ENCODE measurements at regions not wholly inside any gene's neighbourhood (a gene's known extent, or its start where the extent isn't known, plus 50 kb on each side); places are given as distances from the start of the nearest gene placed in this dataset.
"Not testable (repeated sequence)": the region's sequence is repeated elsewhere in the genome, so short reads cannot be mapped to it uniquely, and the experiment has no call there.

DNA sequence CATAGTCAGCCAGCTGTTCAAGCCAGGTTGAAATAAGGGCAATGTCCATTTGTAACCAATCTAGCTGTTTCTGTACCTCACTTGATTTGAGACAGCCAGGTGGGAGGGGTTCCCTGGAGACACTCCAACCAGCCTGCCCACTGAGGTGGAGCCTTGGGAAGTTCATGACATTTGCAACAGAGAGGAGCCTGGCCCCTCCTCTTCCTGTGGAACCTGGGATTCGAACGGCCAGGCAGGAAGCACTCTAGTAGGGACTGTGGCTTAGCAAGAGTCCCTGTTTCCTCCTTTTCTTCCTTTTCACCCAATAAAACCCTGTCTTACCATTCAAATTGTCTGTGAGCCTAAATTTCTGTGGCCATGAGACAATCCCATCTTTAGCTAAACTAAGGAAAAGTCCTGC, 312.3 kb upstream of the NMUR2 start:
- no peak for DNase-seq

DNA sequence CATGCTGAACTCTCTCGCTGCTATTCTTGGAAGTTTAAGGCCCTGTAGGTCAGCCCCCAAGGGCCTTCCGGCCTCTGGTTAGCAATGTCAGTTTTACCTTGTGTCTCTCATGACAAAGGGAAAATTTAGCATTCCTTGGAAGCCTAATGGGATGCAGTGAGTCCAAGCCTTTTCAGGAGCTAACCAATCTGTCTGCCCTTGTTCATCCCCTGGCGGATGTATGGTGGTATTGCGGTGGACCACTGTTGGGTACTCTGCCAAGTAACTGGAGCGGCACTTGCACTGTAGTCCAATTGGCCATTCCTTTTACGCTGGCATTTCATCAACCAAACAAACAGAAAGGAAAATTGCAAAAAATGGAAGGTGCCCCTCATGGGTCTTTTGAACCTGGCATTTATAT, 318.4 kb upstream of the NMUR2 start:
- no peak for DNase-seq

DNA sequence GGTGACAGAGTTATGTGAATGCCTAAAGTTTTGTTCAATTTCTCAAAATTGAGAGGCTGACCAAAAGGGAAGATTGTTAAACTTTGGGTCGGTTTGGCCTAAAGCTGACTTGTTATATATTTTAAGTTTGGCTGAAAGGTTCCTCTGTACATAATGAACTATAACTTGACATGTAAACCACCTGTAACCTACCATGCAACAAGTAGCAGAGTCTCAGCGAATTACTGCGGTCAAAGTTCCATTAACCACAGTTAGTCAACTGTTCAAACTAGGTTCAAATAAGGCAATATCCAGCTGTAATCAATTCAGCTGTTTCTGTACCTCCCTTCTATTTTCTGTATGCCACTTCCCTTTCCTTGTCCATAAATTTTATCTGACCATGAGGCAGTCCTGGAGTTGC, 325.1 kb upstream of the NMUR2 start:
- DNase-seq: no peak

DNA sequence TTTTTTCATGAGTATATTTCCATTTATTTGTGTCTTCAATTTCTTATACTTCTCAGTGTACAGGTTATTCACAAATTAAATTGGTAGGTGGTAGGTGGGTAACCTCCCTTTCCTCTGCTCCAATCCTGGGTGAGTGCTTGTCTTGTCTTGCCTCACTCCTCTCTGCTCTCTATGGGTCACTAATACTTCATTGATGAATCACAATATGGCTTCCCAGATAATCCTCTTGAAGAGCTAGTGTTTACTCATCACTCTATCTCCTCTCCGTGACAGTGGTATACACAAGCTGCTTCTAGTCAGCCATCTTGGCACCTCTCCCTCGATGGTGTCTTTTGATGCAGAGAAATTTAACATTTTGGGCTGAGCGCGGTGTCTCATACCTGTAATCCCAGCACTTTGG, 331.8 kb upstream of the NMUR2 start:
- DNase-seq: no peak

DNA sequence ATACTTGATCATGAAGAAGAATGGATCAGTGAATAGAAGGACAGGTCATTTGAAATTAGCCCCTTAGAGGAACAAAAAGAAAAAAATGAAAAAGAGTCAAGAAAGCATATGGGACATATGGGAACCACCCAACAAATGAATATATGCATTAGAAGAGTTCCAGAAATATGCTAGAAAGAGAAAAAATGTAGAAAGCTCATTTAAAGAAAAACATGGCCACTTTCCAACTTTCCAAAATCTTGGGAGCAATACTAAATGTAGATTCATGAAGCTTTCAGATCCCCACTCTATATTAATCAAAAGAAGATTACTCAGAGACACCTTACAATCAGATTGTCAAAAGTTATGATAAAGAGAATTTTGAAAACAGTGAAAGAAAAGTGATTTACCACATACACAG, 334.8 kb upstream of the NMUR2 start:
- DNase-seq: no peak

DNA sequence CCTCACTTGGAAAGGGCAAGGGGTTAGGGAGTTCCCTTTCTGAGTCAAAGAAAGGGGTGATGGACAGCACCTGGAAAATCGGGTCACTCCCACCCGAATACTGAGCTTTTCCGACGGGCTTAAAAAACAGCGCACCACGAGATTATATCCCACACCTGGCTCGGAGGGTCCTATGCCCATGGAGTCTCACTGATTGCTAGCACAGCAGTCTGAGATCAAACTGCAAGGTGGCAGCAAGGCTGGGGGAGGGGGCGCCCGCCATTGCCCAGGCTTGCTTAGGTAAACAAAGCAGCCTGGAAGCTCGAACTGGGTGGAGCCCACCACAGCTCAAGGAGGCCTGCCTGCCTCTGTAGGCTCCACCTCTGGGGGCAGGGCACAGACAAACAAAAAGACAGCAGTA, 336.0 kb upstream of the NMUR2 start:
- DNase-seq: not testable (repeated sequence)

DNA sequence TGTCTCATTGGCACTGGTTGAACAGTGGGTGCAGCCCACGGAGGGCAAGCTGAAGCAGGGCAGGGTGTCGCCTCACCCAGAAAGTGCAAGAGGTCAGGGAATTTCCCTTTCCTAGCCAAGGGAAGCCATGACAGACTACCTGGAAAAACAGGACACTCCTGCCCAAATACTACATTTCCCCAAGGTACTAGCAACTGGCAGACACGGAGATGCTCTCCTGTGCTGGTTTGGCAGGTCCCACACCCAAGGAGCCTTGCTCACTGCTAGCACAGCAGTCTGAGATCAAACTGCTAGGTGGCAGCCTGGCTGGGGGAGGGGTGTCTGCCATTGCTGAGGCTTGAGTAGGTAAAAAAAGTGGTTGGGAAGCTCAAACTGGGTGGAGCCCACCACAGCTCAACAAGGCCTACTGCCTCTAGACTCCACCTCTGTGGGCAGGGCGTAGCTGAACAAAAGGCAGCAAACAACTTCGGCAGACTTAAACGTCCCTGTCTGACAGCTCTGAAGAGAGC, 382.7 kb upstream of the NMUR2 start:
- DNase-seq: not testable (repeated sequence)

DNA sequence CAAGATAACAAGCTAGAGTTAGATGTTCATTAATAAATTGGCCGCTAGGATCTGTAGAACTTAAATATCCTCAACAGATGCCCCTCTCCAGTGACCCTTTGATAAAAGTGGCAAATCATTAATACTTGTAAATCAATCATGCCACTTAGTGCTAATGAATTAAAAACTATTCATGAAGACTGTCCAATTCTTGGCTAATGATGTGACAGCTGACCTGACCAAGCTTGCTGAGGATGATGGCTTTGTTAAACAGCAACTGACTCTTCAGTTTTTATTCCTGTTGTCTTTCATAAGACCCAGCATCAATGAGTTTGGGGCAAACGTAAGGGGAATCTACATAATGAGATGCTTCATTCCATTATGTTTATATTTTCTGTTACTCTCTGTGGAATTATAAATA, 396.8 kb upstream of the NMUR2 start:
- no peak for DNase-seq

DNA sequence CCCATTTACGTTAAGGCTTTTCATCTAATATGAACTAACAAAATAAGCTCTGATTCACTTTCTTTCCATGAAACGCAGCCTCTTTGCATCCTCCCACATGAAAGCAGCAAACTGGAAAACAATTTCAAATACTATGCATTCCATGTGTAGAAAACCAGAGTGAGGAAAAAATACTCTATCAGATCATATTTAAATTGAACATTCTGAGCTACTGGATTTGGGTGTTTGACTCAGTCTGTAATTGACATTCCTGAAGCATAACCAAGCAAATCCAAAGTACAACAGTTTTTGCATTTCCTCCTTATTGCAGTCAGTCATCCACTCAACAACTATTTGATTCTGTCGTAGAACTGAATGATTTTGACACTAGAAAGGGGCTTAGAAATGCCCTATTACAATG, 399.1 kb upstream of the NMUR2 start:
- DNase-seq: no peak

DNA sequence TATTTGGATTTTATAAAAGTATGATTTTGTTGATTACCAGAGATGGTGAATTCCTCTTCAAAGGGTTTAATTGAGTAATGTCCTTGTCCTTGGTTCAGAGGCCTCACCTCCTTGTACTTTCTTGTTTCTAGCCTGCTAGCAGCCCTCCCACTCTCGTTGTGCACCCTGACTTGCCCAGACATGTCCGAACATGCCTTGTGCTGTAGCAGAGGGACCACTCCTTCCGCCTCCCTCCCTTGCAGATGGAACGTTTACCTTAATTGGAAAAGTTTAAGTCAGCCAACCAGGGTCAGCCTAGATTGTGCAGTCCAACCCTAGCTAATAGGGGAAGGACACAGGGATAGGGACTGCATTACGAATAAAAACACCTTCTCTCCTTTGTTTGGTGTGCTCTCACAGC, 406.9 kb upstream of the NMUR2 start:
- DNase-seq: peak; percentile 3

DNA sequence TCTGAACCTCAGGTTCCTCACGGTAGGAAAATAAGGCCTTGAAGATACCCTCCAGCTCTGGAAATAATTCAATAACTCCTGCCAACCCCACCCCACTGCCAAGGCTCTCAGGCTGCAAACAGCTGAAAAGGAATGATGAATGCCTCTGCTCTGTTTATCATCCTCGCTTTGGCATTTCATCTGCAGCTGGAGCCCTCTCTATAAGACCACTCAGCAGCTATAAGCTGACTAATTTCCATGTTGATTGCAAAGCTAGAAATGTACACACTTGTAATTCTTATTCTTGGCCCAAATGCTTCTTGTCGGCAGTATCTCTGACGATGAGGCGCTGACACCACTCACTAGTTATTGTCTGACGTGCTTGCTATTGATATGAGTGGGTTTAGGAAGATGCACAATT, 408.4 kb upstream of the NMUR2 start:
- DNase-seq: no peak

DNA sequence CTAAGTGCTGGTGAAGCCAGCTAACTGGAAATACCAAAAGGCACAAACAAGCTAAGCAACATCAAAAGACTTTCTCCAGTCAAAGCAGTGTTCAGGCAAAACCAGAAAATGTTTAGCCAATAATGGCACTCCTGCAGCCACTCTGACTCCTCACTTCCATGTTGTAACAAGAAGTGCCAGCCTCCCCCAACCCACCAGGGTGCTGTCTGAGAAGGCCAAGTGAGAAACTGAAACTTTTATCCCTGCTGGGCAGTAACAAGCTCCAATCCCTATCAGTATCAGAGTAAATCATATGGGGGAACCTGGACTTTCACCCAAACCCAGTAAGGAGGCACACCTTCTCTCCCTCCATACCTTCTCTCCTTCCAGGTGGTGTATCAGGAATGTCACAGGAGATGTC, 414.8 kb upstream of the NMUR2 start:
- no peak for DNase-seq

DNA sequence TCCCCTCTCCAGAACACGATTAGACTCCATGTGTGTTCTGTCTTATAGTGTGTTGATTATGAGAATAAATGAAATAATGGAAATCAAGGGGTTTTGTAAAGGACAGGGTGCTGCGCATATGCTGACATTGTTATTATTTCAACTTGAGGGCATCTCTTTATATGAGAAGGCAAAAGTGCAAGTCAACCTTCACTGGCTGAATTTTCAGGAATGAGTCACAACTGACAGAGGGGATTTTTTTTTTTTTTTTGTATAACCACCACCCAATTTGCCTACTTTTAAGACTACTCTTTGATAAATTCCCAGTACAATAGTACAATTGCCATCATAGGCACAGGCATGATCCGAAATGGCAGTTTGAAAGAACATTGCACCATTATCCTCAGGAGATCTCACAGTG, 419.2 kb upstream of the NMUR2 start:
- no peak for DNase-seq

DNA sequence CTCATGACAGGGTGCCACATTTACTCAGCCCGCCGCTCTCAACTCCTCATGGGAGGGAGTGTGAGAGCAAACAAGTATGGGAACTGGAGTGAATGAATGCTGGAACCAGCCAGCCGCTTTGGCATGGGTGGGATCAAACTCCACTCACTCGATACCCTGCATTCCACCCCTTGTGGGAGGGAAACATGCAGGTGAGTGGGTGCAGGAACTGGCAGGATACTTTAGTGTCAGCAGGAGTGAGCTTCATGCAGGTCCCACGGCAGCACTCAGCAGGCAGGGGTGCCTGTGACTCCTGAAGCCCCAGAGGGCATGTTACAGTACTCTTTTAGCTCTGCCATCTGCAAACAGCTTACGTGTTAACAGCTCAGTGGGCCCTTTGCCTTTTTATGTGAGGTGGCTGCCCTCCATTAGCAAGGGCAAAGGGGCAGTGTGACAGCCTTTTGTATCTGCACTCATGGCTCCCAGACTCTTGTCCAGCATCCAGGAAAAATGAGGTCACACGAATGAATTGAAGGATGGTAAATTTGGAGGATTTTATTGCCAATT, 433.2 kb upstream of the NMUR2 start:
- DNase-seq: no peak

DNA sequence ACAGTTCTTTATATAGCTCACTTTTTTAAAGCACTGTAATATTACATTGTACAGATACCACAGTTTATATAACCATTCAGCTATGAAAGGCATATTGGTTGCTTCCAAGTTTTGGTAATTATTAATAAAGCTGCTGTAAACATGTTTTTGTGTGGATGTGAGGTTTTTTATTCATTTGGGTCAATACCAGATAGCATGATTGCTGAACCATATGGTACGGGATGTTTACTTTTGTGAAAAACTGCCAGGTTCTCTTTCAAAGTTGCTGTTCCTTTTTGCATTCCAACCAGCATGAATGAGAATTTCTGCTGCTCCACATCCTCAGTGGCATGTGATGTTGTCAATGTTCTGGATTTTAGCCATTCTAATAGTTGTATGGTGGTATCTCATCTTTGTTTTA, 439.6 kb upstream of the NMUR2 start:
- DNase-seq: no peak

DNA sequence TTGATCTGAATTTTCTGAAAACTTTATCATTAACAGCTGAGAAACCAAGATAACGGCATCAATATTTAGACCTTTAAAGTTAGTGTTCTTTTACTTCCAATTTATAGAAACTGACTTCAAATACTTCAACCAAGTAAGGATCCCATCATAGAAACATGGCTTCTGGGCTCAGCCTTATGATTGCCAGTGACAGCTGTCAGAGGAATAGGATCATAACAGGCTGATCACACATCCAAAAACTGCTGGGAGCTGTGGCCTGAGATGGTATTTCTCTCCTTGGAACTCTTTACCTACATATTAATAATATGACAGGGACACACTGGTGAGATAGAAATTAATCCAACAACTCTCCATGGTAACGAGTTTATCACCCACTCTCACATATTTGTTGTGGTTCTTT, 448.3 kb upstream of the NMUR2 start:
- DNase-seq: no peak

DNA sequence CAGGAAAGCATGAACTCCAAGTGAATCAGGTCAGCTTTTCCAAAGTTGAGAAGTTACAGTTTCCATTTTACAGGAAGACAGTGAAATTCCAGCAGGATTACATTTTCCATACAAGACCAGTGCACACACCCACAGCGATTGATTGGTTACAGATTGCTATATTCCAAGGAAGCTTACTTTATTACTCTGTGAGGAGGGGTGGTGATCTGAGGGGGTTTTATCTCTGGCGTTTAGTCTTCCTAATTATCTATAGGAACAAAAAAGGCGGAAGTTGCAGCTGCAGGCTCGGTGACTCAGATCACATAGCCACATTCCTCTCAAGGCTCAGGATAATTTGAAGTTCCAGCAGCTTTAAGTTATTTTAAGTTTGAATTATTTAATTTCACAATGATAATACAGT, 450.4 kb upstream of the NMUR2 start:
- DNase-seq: peak; percentile 23

DNA sequence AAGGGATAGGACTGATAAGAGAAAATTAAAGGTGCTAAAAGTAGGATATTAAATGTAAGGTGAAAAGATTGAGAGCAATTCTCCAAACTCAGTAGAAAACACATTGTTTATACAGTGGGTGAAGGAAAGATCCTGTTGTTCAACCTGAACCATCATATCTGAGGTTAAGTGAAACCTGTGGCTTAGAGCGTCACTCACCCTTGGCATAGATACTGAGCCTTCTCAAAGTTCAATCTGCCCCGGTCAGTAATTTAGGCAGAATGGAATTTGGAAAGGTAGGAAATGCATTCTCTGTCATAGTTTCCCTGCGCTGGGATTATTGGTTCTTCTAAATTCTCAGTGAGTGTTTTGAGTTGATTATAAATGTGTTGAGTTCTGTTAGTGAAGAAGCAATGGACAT, 456.2 kb upstream of the NMUR2 start:
- DNase-seq: no peak

DNA sequence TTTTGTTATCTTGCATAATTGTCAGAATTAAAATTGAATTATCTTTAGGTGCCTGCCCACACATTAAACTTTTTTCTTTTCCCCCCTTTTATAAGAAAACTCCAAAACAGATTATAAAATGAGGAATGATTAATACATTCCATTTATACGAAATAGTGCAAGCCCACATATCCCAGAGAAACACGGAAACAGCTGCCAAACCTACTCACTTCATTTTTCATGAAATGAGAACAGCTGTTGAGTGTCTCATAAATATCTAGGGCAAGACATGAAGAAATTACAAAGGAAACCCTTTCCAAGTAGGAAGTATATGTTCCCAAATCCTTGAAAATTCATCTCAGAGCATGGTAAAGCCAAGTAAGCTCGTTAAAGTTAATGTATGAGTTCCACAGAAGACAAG, 459.4 kb upstream of the NMUR2 start:
- DNase-seq: no peak

DNA sequence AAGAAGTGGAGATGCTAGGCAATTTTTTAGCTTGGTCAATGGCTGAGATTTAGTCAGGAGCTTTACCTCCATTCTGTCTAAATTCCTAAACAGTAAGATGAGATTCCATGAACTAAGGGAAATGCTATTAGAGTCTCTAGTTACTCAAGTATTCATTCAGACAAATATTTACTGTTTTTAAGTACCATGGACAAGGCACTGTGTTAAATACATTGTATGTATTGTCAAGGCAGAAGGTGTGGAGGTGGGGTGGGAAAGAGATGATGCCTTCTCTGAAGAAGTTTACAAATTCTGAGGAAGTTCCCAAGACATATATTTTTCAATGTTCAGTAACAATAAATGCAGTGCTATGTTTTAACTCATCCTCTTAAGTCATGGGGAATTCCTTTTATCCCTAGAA, 459.9 kb upstream of the NMUR2 start:
- DNase-seq: no peak

DNA sequence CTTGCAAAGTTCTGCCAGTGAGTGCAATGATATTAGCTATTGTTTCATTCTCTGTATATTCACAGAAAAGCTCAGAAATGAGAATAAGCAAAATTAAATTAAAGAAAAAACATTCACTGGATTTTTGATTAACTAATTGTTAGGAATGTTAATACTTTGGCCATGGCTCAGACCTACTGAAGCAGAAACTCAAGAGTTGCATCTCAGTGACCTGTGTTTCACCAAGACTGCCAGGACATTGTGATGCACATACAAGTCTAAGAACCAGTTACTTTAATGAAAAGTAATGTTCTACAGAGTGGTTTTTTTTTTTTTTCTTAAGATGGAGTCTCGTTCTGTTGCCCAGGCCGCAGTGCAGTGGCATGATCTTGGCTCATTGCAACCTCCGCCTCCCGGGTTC, 464.9 kb upstream of the NMUR2 start:
- DNase-seq: no peak

DNA sequence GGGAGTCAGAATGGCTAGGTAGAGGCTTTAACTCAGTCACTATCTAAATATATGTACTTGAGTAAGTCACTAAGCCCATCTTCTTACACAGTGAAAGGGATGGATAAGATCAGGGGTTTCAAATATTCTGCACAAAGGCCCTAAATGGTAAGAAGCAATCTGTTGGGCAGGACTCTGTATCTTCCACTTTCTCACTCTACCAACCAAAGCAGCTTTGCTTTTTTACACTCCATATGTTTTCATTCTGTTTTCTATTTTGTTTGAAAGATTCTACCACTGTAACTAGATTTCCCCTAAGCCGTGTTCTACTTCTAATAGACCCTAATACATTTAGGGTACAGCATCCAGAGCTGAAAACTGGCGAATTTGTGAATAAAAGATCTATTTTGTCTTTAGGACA, 477.5 kb upstream of the NMUR2 start:
- no peak for DNase-seq

DNA sequence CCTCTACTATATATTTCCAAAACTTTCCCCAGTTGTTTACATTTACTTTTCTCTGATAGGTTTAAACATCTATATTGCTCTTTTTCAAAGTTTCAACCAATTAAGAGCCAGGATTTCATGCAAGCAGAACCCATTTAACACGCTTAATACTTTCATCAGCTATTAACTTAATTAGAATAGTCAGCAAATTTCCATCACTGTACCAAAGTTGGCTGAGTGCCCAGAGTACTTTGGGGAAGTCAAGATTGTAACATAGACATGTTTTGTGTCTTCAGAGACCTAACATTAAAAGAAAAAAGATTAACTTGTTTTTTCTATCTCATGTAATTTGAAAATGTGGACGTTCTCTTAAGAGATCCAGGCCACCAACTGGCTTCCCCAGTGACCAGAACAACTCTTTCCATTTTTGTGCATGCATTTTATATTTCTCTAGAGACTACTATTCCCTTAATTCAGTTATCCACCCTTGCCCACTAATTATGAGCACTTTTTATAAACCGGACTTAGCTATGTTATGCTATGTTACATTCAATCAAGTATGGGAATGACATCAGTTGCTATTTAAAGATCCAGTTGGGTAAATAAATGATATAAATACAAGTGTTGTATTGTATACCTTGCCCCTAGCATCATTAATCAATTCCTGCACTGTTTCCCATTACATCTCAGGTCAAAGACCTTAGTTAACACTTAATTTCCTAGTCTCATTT, 478.1 kb upstream of the NMUR2 start:
- no peak for DNase-seq

DNA sequence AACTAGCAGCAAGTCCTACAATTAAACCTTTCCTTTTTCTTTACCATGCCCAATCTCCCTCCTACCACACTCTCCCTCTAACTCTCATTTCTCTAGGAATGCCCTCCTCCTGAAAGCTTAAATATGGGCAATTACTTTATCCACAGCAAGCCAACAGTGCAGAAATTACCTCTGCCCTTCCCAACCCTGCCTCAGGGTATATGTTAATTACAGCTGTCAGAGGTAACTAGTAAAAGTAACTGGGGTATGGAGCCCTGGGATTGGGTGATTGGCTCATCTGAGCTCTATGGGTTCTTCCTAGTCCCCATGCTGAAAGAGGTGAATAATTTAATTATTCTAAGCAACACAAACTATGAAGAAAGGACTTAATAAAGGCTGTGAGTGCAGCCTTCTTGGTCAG, 478.9 kb upstream of the NMUR2 start:
- DNase-seq: peak; percentile 45

DNA sequence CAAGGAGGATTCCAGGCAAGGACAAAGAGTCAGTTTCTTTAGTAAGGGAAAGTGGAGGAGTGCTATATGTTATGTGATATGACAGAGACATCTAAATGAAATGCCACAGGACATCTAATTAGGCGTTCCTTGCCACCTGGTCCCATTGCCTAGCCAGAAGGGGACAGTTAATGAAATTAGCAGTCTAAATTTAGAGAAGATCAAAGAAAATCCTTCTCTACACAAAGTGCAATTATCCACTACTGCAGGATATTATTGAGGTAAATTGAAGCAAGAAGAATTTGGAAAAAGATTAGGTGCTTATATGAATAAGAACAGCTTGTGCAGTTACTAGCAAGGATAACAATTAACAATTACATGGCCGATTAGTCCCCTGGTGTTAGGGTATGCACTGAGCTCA, 495.3 kb upstream of the NMUR2 start:
- no peak for DNase-seq
